HEK293T (cell line): ENCODE measurements at regions not wholly inside any gene's neighbourhood (a gene's known extent, or its start where the extent isn't known, plus 50 kb on each side); places are given as distances from the start of the nearest gene placed in this dataset.

ENCODE experiments used
- CTCF ChIA-PET: fragments of 350-600 bp; formaldehyde crosslinking; extraction: SDS; loops from one replicate; lab custom pipeline; 2021; ENCODE audit warnings: antibody characterized with exemption, inconsistent platforms; lab: Yijun Ruan, JAX
- POLR2A ChIA-PET: fragments of 350-600 bp; formaldehyde crosslinking; extraction: SDS; loops from one replicate; lab custom pipeline; 2020; ENCODE audit warnings: antibody characterized with exemption, inconsistent platforms; lab: Yijun Ruan, JAX
- DNase-seq: peaks from one replicate; pipeline ENCODE4 v3.0.0; 2012; ENCODE audit warnings: mixed read lengths; ENCODE audit errors: extremely low spot score
- ARNT ChIP-seq: fragments of 450-650 bp; IDR thresholded peaks from 2 replicates; pipeline ENCODE4 v1.6.1; 2017; ENCODE audit warnings: mild to moderate bottlenecking
- BHLHE40 ChIP-seq: fragments of 450-650 bp; IDR thresholded peaks from 2 replicates; pipeline ENCODE4 v1.6.1; 2016; ENCODE audit warnings: mild to moderate bottlenecking, moderate library complexity, borderline replicate concordance
- CTBP1 ChIP-seq: fragments of 450-650 bp; IDR thresholded peaks from 2 replicates; pipeline ENCODE4 v1.6.1; 2016; ENCODE audit warnings: borderline replicate concordance
- ELF4 ChIP-seq: fragments of 450-650 bp; IDR thresholded peaks from 2 replicates; pipeline ENCODE4 v1.6.1; 2017; ENCODE audit warnings: antibody characterized with exemption
- FOXA1 ChIP-seq: fragments of 450-650 bp; IDR thresholded peaks from 2 replicates; pipeline ENCODE4 v1.6.1; 2016; ENCODE audit warnings: mild to moderate bottlenecking
- FOXK2 ChIP-seq: fragments of 450-650 bp; IDR thresholded peaks from 2 replicates; pipeline ENCODE4 v1.6.1; 2016; ENCODE audit warnings: mild to moderate bottlenecking
- FOXM1 ChIP-seq: fragments of 450-650 bp; IDR thresholded peaks from 2 replicates; pipeline ENCODE4 v1.6.1; 2017; ENCODE audit warnings: mild to moderate bottlenecking, borderline replicate concordance
- HDGF ChIP-seq: fragments of 450-650 bp; IDR thresholded peaks from 2 replicates; pipeline ENCODE4 v1.6.1; 2017; ENCODE audit warnings: antibody characterized with exemption, borderline replicate concordance
- L3MBTL2 ChIP-seq: fragments of 450-650 bp; conservative IDR thresholded peaks from 2 replicates; pipeline ENCODE4 v1.6.1; 2016; ENCODE audit warnings: mild to moderate bottlenecking
- LEF1 ChIP-seq: fragments of 450-650 bp; IDR thresholded peaks from 2 replicates; pipeline ENCODE4 v1.6.1; 2017; ENCODE audit warnings: mild to moderate bottlenecking, borderline replicate concordance
- NFRKB ChIP-seq: fragments of 450-650 bp; IDR thresholded peaks from 2 replicates; pipeline ENCODE4 v1.6.1; 2016; ENCODE audit warnings: mild to moderate bottlenecking, moderate library complexity
- SP1 ChIP-seq: fragments of 450-650 bp; IDR thresholded peaks from 2 replicates; pipeline ENCODE4 v1.6.1; 2017
- SUZ12 ChIP-seq: fragments of 450-650 bp; IDR thresholded peaks from 2 replicates; pipeline ENCODE4 v1.6.1; 2016; ENCODE audit warnings: mild to moderate bottlenecking
- TARDBP ChIP-seq: fragments of 450-650 bp; IDR thresholded peaks from 2 replicates; pipeline ENCODE4 v1.6.1; 2016
- ZNF384 ChIP-seq: fragments of 450-650 bp; IDR thresholded peaks from 2 replicates; pipeline ENCODE4 v1.6.1; 2016
- TF ChIP-seq, protein P1 (sequence below): fragments of 450-650 bp; IDR thresholded peaks from 2 replicates; pipeline ENCODE4 v1.6.1; 2016

DNA sequence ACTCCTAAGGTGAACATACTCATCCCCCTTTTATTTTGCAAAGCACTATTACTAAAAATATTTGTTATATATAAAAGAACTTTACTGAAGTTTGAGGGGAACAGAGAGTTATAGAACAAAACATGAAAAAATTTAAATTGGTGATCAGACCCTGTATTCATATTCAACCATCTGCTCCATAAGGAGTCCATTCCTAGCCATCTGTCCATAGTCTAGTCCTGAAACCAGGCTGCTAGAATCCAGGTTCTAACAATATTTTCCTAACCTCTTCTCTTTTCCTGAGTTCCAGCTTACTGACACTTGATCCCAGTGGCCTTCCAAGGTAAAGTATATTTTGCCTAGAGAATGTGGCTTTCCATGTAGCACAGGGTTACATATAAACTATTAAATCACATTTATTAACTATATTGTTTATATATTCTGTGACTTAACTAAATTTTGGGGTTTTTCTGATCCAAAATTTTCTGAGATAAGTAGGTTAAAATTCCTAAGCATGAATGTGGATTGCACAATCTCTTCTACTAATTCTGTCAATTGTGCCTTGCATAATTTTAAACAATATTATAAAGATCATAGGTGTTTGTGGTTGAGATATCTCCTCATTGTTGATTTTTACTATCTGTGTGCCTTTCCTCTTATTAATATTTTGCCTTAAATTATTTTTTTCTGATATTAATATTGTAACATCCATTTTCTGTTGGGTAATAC lies 137.6 kb upstream of the MAGI2 start:
- DNase-seq: no peak
- TF ChIP-seq SP1 (no peak), ARNT (no peak), LEF1 (no peak), ELF4 (no peak), HDGF (no peak), FOXM1 (no peak), NFRKB (no peak), FOXA1 (no peak), TARDBP (no peak), SUZ12 (no peak), ZNF384 (no peak), FOXK2 (no peak), L3MBTL2 (no peak), BHLHE40 (no peak), CTBP1 (no peak)
- TF ChIP-seq, protein P1, sequence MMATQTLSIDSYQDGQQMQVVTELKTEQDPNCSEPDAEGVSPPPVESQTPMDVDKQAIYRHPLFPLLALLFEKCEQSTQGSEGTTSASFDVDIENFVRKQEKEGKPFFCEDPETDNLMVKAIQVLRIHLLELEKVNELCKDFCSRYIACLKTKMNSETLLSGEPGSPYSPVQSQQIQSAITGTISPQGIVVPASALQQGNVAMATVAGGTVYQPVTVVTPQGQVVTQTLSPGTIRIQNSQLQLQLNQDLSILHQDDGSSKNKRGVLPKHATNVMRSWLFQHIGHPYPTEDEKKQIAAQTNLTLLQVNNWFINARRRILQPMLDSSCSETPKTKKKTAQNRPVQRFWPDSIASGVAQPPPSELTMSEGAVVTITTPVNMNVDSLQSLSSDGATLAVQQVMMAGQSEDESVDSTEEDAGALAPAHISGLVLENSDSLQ: no peak
- ChIA-PET POLR2A (no interaction called here), CTCF (no interaction called here)

DNA sequence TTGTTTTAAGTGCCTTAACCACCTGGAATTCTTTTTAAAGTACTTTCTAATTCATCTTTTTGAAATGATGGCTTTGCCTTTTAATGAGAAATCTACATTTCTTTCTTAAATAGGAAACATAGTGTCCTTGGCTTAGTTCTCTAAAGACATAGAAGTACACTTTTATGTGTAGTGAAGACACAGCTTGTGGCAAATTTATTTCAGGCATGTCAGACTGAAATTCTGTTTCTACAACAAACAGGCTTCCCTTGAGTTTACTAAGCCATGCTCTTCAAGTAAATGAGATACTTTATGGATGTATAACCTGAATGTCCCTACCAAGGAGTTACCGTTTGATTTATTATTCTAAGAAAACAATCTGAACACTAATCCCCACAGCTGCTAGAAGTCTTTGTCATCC lies 136.9 kb upstream of the MAGI2 start:
- TF ChIP-seq NFRKB (no peak), ARNT (no peak), FOXM1 (no peak), L3MBTL2 (no peak), ELF4 (no peak), TARDBP (no peak), ZNF384 (no peak), HDGF (no peak), FOXK2 (no peak), LEF1 (no peak), SUZ12 (no peak), FOXA1 (no peak), CTBP1 (no peak), SP1 (no peak), BHLHE40 (no peak)
- TF ChIP-seq, protein P1: no peak
- CTCF ChIA-PET: no interaction called here
- POLR2A ChIA-PET: no interaction called here
- no peak for DNase-seq

DNA sequence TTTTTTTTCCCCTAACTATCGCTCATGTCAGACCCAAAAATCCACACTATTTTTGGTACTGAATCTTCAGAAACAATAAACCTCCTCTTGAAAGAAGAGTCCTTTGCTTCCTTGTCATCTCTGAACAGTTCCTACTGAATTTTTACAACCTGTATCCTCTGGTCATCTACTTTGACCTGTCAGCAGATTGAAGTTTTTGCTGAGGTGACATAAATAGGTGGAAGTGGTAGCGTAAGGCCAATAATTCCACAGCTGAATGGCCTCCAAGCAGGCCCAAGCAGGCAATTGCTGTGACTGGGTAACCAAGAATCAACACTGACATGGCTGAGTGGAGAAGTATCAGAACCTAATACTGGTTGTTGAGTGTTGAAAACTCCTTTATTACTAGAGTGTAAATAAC lies 117.4 kb upstream of the MAGI2 start:
- POLR2A ChIA-PET: no interaction called here

DNA sequence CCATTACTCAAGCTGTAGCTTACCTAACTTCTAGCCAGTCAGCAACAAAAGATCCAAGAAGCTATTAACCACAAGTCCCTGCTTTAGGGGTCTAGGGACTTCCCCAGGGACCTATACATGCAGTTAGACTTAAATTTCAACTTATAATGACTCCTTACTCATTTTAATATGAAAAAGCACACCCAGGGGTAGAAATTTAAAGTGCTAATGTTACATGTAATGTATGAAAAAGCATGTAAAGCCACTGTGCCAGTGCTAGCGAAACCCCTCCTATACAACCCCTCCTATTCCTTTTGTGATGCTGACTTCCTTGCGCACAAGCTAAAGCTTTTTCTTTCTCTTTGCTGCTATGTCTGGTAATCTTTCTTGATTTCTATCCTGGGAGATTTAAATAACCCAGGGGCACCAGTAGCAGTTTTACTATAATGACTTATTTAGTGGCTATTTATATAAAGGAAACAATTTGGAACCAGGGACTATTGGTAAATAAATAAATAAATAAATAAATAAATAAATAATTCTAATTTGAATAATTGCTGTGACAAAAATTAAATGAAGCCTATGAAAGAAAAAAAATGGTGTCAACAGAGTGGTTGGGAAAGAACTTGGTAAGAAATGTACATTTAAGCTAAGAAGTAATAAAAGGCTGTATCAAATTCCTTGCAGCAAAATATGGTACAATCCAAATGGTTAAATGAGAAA lies 110.5 kb upstream of the MAGI2 start:
- POLR2A ChIA-PET: no interaction called here
- TF ChIP-seq ARNT (no peak), FOXM1 (no peak), SP1 (no peak), FOXK2 (no peak), SUZ12 (no peak), ELF4 (no peak), CTBP1 (no peak), LEF1 (no peak), HDGF (no peak), TARDBP (no peak)
- TF ChIP-seq, protein P1: no peak
- no peak for DNase-seq
- CTCF ChIA-PET: no interaction called here

More for the DNA sequence above, 117.4 kb upstream of the MAGI2 start:
- DNase-seq: no peak
- CTCF ChIA-PET: no interaction called here
- TF ChIP-seq SUZ12: no peak
- TF ChIP-seq NFRKB: no peak
- no peak for TF ChIP-seq ELF4
- TF ChIP-seq, protein P1: no peak
- TF ChIP-seq L3MBTL2: no peak
- TF ChIP-seq BHLHE40: no peak
- no peak for TF ChIP-seq FOXA1
- no peak for TF ChIP-seq FOXM1
- TF ChIP-seq LEF1: no peak
- TF ChIP-seq CTBP1: no peak
- TF ChIP-seq HDGF: no peak
- TF ChIP-seq ARNT: no peak
- TF ChIP-seq TARDBP: no peak
- TF ChIP-seq FOXK2: no peak
- no peak for TF ChIP-seq SP1
- no peak for TF ChIP-seq ZNF384

DNA sequence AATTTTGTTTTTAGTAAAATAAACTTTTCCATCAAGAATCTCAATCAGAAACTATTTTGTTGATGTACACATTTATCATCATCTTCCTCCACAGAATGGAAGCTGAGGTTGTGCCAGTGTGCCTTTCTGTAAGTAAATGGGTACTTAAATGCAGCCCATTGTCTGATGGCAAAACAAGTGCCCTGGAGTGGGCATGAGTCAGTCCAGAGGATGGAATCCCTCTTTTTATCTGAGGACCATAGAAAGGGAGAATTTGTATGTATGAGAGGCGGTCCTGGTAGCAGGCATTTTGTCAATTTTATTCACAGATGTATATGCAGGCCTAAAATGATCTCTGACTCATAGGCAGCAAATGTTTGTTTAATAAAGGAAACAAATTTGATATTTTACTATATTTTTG lies 102.1 kb upstream of the MAGI2 start:
- ChIA-PET POLR2A (no interaction called here), CTCF (no interaction called here)
- no peak for DNase-seq
- TF ChIP-seq FOXM1: no peak
- no peak for TF ChIP-seq SP1
- no peak for TF ChIP-seq CTBP1
- no peak for TF ChIP-seq FOXA1
- TF ChIP-seq SUZ12: no peak
